Activated CD4-positive, alpha-beta T cell treated with anti-CD3 and anti-CD28 coated beads, Interleukin-2, amount 50 U/mL, for 48 hours (primary cell): ENCODE measurements at regions not wholly inside any gene's neighbourhood (a gene's known extent, or its start where the extent isn't known, plus 50 kb on each side); places are given as distances from the start of the nearest gene placed in this dataset.

Experiments
- DNase-seq, 2 experiments: peaks; one replicate each; pipeline ENCODE4 v3.0.0-alpha.2; 2020

DNA sequence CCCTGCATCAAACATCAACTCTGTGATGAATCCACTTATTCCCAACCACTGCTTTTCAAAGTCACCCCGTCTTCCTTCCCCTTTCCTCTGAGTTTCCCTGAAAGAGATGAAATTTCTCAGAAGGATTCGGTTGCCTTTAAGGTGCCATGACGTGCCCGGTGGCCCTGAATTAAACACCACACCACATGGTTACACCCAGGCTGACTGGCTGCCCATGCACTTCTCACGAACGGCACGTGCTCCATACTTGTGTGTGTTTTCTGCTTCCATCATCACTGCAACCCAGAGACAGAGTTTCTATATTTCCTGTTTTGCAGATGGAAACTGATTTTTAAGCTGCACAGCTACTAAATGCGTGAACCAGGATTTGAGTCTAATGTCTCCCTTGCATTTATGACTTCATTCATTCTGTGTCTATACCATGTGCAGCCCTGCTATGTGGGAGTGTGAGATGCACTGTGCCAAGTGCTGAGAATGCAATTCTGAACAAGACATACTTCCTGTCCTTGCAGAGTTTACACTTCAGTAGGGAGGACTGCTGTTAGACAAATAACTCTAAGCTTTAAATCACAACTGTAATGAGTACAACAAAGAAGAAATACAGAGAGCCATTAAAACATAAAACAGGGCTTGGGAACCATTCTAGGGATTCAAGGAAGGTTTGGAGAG is 162.9 kb downstream of the NXNL2 start:
- DNase-seq = no peak

DNA sequence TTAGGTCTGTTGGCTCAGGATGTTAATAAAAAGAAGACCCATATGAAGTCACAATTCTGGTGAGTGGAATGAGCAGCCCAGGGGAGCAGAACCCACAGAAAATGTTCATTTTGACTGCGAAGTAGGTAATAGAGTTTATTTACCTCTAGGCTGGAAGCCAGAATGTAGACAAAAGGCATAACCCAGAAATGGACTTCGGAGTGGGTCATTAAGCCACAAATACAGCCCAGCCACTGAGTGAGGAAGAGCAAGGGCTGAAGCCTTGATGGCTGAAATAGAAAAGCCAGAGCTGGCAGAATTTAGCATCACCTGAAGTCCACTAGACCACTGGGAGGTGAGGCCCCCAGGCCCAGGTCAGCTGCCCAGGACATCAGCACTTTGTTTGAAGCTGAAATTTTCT is 168.0 kb downstream of the NXNL2 start:
- no peak for DNase-seq

DNA sequence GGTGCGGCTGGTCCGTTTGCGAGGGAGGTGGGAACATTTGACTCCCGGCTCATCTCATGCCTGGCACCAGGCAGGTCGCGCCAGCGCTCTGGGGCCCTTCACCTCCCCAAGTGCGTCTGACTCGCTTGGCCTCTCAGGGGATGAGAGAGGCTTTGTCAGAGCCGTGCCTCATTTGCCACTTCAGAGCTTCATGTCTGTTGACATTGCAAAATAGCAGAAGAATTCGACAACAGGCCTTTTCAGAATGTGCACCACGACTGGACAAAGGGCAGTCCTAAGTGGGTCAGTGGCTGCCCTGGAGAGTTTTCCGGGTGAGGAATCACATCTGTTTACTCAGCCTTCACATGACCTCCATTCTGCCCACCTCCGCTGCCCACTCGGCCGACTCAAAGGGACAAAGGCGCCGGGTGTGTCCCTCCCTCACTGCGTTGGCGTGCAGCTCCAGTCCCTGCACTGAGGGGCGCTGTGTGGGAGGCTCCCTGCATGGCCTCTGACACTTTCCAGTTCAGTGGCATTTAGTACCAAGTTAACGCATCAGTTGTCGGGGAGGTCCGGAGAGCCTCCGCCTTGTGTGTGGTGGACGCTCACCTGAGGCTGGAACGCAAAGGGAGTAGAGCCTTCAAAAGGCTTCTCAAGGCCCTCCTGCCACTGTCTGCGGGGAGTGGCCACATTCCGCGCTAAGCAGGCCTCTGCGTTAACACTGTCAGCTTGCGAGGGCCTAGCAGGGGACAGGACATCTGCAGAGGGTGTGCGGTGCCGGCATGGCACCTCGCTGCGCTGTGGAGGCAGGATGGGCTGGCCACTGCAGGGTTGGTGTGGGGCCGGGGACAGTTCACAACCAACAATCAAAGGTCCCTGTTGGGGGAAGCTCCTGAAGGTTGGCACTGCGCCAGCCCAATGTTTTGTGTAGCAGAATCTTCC is 171.5 kb downstream of the NXNL2 start:
- no peak for DNase-seq

DNA sequence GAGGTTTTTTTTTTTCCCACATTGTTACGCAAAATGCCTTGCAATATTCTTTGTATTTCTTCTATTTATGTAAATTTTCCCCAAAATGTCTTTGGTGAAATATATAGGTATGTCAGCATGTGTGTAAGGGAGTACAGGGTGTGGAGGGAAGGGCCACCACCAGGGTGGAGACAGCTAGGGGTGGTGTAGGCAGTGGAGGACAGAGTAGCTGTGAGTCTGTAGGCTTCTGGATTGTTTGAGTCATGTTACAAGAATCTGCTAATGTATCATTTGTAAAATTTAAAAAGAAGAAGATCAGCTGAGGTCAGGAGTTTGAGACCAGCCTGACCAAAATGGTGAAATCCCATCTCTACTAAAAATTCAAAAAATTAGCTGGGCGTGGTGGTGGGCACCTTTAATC is 175.5 kb downstream of the NXNL2 start:
- DNase-seq = no peak

DNA sequence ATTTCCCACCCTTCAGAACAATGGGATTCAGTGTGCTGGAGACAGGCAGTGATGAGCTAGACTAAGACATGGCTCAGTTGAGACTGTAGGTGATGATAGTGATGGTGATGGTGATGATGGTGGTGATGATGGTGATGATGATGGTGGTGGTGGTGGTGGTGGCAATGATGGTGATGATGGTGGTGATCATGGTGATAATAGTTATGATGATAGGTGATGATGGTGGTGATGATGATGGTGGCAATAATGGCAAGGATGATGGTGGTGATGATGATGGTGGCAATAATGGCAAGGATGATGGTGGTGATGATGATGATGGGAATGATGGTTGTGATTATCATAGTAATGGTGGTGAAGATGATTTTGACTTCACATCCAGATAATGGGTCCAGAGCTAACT is 176.7 kb downstream of the NXNL2 start:
- no peak for DNase-seq

DNA sequence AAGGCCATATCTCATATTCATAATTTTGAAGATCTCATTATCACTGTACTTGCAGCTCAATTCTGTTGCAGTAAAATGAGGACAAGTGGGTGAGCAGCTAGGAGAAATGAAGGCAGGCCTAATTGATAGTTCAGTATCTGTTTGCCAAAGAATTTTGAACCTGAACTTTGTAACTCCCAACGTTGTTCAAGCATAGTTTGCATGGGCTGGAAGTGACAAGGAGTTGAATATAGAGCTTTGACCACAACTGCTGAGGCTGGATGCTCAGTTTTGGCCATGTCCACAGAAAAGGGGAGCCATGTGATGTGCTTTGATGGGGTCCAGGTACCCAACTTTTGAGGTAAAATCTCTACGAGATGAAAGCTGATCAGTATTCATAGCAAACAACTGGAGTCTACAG is 177.5 kb downstream of the NXNL2 start:
- DNase-seq = no peak

DNA sequence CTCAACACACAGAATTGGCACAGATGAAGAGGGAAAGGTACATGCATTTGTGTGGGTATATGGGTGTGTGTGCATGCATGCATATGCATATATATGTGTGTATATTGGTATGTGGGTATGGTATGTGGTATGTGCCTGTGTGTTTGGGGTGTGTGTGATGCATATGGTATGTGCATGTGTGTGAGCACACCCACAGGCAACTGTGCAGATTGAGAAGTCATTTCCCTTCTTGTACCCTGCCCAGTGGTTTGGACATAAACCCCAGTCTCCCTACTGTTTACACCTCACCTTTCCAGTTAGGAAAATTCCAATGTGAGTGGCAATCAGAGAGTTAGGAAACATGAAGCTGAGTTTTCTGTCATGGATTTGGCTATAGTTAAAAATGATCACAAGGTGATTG is 178.0 kb downstream of the NXNL2 start:
- no peak for DNase-seq

DNA sequence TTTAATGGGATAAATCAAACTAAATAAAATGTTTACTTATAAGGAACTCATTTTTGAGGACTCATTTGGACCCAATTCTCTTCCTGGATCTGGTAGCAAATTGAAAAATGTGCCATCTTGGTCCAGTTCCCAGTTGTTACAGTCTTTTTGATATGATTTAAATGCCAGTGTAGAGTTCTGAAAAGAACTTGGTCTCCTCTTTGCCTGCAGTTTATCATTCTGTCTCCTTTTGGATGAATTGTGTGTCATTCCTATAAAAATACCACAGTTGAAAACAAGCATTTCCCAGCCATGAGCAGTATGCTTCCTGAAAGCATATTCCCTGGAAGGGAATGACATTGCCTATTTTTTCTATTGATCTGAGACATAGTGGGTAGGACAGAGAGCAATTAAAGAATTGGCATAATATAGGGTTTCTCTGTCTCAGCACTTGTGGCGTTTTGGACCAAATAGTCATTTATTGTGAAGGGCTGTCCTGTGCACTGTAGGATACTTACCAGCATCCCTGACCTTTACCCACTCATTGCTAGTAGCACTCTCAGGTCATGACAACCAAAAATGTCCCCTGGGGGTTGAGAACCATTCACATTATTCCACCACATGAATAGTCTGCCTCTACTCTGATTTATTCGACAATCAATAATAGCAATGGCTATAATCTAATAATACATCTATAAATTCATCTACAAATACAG is 181.8 kb downstream of the NXNL2 start:
- DNase-seq = no peak

DNA sequence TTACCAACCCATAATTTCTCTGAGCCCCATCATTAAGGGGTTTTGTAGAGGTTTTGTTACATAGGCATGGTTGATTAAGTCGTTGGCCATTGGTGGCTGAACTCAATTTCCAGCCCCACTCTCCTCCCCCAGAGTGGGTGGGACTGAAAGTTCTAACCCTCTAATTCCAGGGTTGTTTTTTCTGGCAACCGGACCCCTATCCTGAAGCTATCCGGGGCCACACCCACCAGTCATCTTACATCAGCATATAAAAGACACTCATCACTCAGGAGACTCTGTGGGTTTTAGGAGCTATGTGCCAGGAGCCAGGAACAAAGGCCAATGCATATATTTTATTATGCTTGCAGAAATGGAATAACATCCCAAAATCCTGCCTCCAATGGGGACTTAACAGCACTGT is 186.0 kb downstream of the NXNL2 start:
- DNase-seq = no peak

DNA sequence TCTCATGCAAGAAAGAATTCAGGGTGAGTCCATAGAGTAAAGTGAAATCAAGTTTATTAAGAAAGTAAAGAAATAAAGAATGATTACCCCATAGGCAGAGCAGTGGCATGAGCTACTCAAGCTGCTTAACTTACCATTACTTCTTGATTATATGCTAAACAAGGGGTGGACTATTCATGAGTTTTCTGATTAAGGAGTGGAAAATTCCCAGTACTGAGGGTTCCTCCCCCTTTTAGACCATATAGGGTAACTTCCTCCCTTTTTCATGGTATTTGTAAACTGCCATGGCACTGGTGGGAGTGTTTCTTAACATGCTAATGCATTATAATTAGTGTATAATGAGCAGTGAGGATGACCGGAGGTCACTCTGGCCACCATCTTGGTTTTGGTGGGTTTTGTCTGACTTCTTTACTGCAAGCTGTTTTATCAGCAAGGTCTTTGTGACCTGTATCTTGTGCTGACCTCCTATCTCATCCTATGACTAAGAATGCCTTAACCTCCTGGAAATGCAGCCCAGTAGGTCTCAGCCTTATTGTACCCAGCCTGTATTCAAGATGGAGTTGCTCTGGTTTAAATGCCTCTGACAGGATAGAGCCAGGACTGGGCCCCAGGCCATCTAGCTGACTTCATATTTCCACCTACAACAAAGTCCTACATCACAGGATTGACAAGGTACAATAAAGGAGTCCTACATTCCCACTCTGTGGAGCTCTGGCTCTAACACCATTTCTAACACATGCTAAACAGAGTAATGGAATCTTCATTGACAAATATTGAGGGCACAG is 186.7 kb downstream of the NXNL2 start:
- DNase-seq = no peak

DNA sequence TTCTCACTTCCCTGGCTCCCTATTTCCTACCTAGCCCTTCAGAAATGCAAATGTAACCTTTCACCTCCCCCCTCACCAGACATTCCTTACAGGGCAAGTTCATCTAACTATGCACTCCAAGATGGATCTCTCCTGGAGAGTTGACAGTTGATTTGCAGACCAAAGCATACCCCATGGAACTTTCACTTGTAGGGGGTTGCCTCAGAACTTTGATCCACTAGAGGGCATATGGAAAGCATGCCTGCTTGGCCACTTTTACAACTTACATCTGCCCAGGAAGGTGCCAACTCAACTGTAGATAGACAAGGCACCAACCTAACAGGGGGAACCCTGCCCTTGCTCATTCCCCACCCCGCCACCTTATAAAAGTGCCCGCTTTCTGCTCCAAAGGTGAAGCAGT is 187.8 kb downstream of the NXNL2 start:
- no peak for DNase-seq

DNA sequence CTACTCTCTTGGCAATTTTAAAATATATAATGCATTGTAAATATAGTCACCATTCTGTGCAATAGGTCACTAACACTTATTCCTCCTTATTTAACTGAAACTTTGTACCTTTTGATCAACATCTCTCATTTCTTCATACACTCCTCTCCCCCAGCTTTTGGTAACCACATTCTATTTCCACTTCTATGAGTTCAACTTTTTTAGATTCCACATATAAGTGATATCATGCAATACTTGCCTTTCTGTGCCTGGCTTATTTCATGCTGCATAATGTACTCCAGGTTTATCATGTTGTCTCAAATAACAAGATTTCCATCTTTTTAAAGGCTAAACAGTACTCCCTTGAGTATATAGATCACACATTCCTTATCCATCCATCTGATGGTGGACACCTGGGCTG is 188.8 kb downstream of the NXNL2 start:
- DNase-seq = no peak

DNA sequence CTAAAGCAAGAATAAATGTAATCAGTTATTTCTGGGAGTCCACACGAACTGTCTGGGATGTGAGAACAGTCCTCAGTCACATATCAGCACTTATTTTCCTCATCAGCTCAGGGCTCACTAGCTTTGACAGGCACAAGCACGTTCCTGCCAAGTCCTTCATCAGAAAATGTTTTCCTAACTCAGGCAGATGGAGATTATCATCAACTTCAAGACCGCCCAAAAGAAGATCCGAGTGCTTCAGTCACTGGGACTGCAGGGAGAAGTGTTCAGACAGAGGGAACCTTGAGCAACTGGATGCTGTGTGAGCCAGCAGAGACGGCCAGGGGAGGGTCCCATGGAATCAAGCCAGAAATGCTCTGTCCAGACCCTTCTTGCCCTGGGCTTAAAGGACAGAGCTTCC is 189.4 kb downstream of the NXNL2 start:
- DNase-seq = no peak

DNA sequence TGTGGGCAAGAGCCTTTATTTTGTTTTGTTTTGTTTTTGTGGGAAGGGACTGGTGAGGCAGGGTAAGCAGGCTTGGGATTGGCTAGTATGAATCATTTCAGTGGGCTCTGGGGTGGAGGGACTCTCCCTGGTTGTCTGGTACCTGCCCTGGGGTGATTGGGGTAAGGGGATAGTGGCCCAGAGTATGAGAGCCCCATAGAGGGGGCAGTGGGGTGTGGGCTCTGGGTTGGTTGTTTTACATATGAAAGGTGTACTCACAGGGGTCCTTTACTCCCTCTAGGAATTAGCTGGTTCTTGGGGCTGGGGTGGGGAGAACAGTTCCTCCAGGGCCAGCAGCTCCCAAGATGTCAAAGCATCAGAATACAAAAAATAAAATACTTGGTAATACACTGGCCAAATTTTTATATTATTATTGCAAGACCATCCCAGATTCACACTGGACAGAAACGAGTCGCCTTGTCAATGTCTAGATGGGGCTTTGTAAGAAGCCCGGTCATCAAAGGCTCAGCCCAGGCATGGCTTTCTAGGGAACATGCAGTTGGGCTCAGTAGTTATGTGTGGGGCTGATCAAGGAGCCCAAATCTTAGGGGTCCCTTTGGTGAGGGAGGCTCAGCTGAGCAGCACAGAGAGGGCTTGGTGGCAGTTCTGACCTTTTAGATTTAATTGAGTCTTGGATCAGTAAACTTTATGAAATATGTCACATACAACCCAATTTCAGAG is 190.5 kb downstream of the NXNL2 start:
- no peak for DNase-seq

DNA sequence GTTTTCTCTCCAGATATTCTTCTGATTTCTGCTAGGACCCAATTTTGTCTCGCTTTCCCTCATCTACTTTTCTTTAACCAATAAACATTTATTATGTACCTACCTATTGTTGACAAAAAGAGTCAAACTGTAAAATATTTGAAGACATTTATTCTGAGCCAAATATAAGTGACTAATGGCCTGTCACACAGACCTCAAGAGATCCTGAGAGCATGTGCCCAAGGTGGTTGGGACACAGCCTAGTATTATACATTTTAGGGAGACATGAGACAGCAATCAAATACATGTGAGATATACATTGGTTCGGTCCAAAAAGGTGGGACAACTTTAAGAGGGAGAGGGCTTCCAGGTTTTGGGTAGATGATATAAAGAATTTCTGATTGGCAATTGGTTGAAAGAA is 191.8 kb downstream of the NXNL2 start:
- DNase-seq = no peak

DNA sequence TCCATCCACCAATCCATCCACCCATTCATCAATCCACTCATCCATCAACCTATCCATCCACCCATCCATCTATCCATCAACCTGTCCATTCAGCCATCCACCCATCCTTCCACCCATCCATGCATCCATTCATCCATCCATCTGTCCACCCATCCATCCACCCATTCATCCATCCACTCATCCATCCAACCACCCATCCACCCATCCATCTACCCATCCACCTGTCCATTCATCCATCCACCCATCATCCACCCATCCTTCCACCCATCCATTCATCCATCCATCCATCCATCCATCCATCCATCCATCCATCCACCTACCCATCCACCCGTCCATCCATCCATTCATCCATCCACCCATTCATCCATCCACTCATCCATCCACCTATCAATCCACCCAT is 195.8 kb downstream of the NXNL2 start:
- DNase-seq = no peak

DNA sequence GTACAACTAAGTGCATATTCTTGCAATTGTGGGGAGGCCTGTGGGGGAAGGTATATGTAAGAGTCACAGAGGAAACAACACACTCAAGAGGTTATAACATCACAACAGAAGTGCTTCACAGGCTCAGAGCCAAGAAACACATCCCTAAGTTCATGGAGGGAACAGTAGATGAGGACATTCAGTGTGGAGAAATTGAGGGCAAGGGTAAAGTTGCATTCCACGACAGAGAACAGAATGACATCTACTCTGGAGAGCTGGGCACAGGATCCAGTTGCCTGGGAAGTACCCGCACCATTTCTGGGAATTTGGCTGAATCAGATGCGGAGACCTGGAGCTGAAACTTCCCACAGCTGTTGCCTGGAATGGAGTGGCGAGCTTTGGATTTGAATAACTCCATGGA is 197.2 kb downstream of the NXNL2 start:
- DNase-seq = no peak

DNA sequence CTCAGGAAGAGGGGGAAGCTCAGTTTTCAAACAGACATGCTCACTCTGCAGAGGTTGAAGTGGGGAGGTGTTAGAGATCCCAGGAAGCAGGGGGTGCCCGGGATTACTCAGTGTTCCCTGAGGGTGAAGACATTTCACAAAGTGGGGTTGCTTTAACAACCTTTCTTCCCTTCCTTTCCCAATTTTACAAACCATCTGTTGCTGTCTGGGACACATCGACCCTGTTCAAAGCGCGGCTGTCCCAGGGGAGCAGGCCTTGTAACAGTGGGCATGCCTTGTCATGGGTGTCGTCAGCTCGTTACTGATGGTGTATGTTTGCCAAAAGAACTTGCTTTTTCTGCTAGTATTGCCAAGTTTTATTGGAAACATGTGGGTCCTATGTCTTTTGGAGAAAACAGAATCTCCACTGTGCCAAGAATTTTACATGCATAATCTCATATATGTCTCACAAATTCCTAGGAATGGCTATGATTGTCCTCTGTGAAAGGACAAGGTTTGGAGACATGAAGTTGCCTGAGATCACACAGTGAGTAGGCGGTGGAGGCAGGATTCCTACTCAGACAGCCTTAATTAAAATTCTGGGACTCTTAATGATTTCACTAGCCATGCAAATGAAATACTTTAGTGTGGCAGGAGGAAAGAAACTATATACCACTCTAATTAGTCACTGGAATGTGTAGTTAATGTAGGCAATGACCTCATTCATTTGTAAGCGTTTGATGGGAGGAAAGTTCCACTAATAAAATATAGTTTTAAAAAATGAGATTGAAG is 198.9 kb downstream of the NXNL2 start:
- DNase-seq = no peak

DNA sequence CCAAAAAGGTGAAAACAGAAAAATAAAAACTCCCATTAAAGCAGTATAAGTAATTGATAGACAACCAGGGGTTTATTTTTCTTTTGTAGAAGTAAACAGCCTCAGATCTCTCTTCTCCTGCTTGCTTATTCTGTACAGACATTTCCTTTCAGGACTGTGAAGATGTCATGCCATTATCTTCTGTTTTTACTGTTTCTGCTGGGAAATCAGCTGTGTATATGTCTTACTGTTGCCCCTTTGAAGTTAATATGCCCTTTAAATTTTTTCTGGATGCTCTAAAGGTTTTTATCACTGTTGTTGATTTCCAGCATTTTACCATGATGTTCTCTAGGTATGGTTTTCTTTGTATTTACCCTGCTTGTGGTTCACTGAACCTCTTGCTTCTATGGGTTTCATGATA is 199.5 kb downstream of the NXNL2 start:
- no peak for DNase-seq

DNA sequence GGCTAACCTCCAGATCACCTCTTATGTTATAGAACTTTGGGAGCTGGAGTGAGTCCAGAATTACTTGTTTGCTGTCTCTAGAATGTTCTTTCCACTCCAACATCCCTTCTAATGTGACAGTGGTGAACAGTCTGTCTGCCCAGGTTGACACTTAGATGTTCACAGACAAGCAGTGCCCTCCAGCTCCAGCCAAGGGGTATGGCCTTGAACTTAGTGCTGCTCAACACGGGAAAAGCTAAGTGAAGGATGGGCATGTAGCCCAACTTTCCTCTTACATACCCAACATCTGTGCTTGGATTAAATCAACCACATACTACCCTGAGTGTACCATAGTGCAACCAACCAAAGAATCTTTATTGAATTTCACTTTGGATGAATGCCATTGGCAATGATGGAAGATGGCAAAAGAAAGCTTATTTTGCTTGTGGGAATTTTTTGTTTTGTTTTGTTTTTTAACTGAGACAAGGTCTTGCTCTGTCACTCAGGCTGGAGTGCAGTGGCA is 201.2 kb downstream of the NXNL2 start:
- DNase-seq = no peak

DNA sequence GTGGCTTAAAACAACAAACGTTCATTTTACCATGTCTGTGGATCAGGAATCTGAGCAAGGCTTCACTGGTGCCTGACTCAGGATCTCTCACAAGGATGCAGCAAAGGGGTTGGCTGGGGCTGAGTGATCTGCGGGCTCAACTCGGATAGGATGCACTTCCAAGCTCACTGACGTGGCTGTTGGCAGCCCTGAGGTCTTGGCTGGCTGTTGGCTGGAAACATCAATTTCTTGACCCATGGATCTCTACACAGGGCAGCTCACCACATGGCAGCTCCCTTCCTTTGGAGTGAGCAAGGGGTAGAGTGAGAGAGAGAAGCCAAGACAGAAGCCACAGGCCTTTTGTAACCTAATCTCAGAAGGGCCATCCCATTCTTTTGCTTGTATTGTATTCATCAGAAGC is 202.1 kb downstream of the NXNL2 start:
- DNase-seq = no peak
